ENCODE measurements at regions not wholly inside any gene's neighbourhood (a gene's known extent, or its start where the extent isn't known, plus 50 kb on each side); places are given as distances from the start of the nearest gene placed in this dataset.

GRCh38 chr10:10397906-10398305, 619.8 kb upstream of the CELF2 start:
- TF ChIP-seq EZH2 (IDR thresholded peaks at IDR 0.05; ENCODE audit: insufficient read depth, poor library complexity, severe bottlenecking): no peak
- no peak for TF ChIP-seq EZH2phosphoT487 (IDR thresholded peaks at IDR 0.05; ENCODE audit: insufficient read depth, low read depth)
